HEK293 (cell line): ENCODE measurements at regions not wholly inside any gene's neighbourhood (a gene's known extent, or its start where the extent isn't known, plus 50 kb on each side); places are given as distances from the start of the nearest gene placed in this dataset.

Experiments
- CTCF ChIA-PET: fragments of 350-600 bp; formaldehyde crosslinking; extraction: SDS; loops from one replicate; lab custom pipeline; 2021; ENCODE audit warnings: antibody characterized with exemption; lab: Yijun Ruan, JAX
- POLR2A ChIA-PET: fragments of 300-600 bp; formaldehyde crosslinking; extraction: SDS; loops from one replicate; lab custom pipeline; 2020; ENCODE audit warnings: antibody characterized with exemption, inconsistent platforms; lab: Yijun Ruan, JAX
- H3K27ac ChIP-seq: fragments of 200-500 bp; sonication (Bioruptor generic); 2 replicates; pipeline ENCODE4 v1.5.1; 2014; ENCODE audit warnings: low read depth, low read length, control low read depth, inconsistent platforms; ENCODE audit errors: extremely low read depth
- H3K36me3 ChIP-seq, 2 experiments: fragments of 200-500 bp in 1 of 2; sonication (Bioruptor generic) in 1 of 2; 1 replicate in 1 of 2; 2 replicates in 1 of 2; pipeline ENCODE4 v1.5.1; 2014 to 2017; ENCODE audit warnings: inconsistent platforms in 2 of 2, low read length in 2 of 2; ENCODE audit not compliant: control insufficient read depth in 2 of 2, insufficient read depth in 1 of 2
- H3K4me1 ChIP-seq: fragments of 200-500 bp; sonication (Bioruptor generic); 2 replicates; pipeline ENCODE4 v1.5.1; 2014; ENCODE audit warnings: mild to moderate bottlenecking, low read length, inconsistent platforms; ENCODE audit not compliant: control insufficient read depth, insufficient read depth
- H3K4me3 ChIP-seq: 2 replicates; pipeline ENCODE4 v1.5.1; 2011; ENCODE audit warnings: low read depth, mild to moderate bottlenecking, control low read depth, low read length, moderate library complexity
- H3K9me3 ChIP-seq: fragments of 200-500 bp; sonication (Bioruptor generic); 2 replicates; pipeline ENCODE4 v1.5.1; 2014; ENCODE audit warnings: low read depth, low read length, inconsistent platforms; ENCODE audit not compliant: control insufficient read depth, insufficient read depth
- BCL6B ChIP-seq: fragments of 450-650 bp; formaldehyde crosslinking; IDR thresholded peaks from 2 replicates; pipeline ENCODE4 v1.5.1; 2017; ENCODE audit warnings: missing biosample characterization, missing genetic modification characterization
- GFI1B ChIP-seq: fragments of 450-650 bp; formaldehyde crosslinking; IDR thresholded peaks from 2 replicates; pipeline ENCODE4 v1.5.1; 2016; ENCODE audit warnings: missing biosample characterization, missing genetic modification characterization
- GLI2 ChIP-seq: fragments of 450-650 bp; formaldehyde crosslinking; IDR thresholded peaks from 2 replicates; pipeline ENCODE4; 2017; ENCODE audit warnings: missing biosample characterization, missing genetic modification characterization, low read depth, borderline replicate concordance
- GLIS2 ChIP-seq: fragments of 450-650 bp; formaldehyde crosslinking; IDR thresholded peaks from 2 replicates; pipeline ENCODE4 v1.5.1; 2016; ENCODE audit warnings: missing biosample characterization, missing genetic modification characterization
- HOXA7 ChIP-seq: sonication (generic); formaldehyde crosslinking; IDR thresholded peaks from 2 replicates; pipeline ENCODE4 v1.8.1; 2022; ENCODE audit warnings: missing genetic modification reagents, borderline replicate concordance
- KLF16 ChIP-seq: fragments of 450-650 bp; formaldehyde crosslinking; IDR thresholded peaks from 2 replicates; pipeline ENCODE4 v1.5.1; 2017; ENCODE audit warnings: missing biosample characterization, missing genetic modification characterization
- KLF7 ChIP-seq: fragments of 450-650 bp; formaldehyde crosslinking; IDR thresholded peaks from 2 replicates; pipeline ENCODE4 v1.5.1; 2016; ENCODE audit warnings: missing biosample characterization, missing genetic modification characterization, borderline replicate concordance
- SCRT1 ChIP-seq: fragments of 450-650 bp; formaldehyde crosslinking; IDR thresholded peaks from 2 replicates; pipeline ENCODE4 v1.5.1; 2016; ENCODE audit warnings: missing biosample characterization, missing genetic modification characterization, borderline replicate concordance
- SETDB1 ChIP-seq: IDR thresholded peaks from one replicate; pipeline ENCODE4 v1.6.1; 2017; ENCODE audit warnings: mild to moderate bottlenecking, low read length, moderate library complexity, mixed read lengths; ENCODE audit not compliant: insufficient read length
- TSHZ1 ChIP-seq: fragments of 450-650 bp; formaldehyde crosslinking; IDR thresholded peaks from 2 replicates; pipeline ENCODE4 v1.5.1; 2016; ENCODE audit warnings: missing biosample characterization, missing genetic modification characterization, borderline replicate concordance
- ZBTB7A ChIP-seq: fragments of 450-650 bp; formaldehyde crosslinking; IDR thresholded peaks from 2 replicates; pipeline ENCODE4 v1.5.1; 2016; ENCODE audit warnings: low read depth, missing biosample characterization, missing genetic modification characterization
- ZFP41 ChIP-seq: fragments of 450-650 bp; formaldehyde crosslinking; IDR thresholded peaks from 2 replicates; pipeline ENCODE4 v1.5.1; 2016; ENCODE audit warnings: missing biosample characterization, missing genetic modification characterization, borderline replicate concordance
- ZNF112 ChIP-seq: fragments of 450-650 bp; formaldehyde crosslinking; IDR thresholded peaks from 2 replicates; pipeline ENCODE4 v1.5.0; 2017; ENCODE audit warnings: missing biosample characterization, missing genetic modification characterization
- ZNF169 ChIP-seq: fragments of 450-650 bp; formaldehyde crosslinking; IDR thresholded peaks from 2 replicates; pipeline ENCODE4 v1.5.1; 2016; ENCODE audit warnings: missing biosample characterization, missing genetic modification characterization
- ZNF184 ChIP-seq: fragments of 450-650 bp; IDR thresholded peaks from 2 replicates; pipeline ENCODE4 v1.5.1; 2018; ENCODE audit warnings: missing biosample characterization, mild to moderate bottlenecking, missing genetic modification characterization
- ZNF214 ChIP-seq: fragments of 450-650 bp; formaldehyde crosslinking; IDR thresholded peaks from 2 replicates; pipeline ENCODE4 v1.5.1; 2017; ENCODE audit warnings: missing biosample characterization, mild to moderate bottlenecking, missing genetic modification characterization, borderline replicate concordance
- ZNF266 ChIP-seq: fragments of 450-650 bp; formaldehyde crosslinking; IDR thresholded peaks from 2 replicates; pipeline ENCODE4 v1.5.1; 2016; ENCODE audit warnings: missing biosample characterization, missing genetic modification characterization, low read depth
- ZNF274 ChIP-seq, 2 experiments: fragments of 200-500 bp in 1 of 2; fragments of 450-650 bp in 1 of 2; sonication (Bioruptor generic) in 1 of 2; formaldehyde crosslinking in 1 of 2; IDR thresholded peaks; 2 replicates each; pipeline versions ENCODE4 v1.5.1 to v1.6.1; 2014 to 2016; ENCODE audit warnings: borderline replicate concordance in 1 of 2, inconsistent platforms in 1 of 2, low read length in 1 of 2, missing biosample characterization in 1 of 2, missing genetic modification characterization in 1 of 2
- ZNF292 ChIP-seq: fragments of 450-650 bp; formaldehyde crosslinking; IDR thresholded peaks from 2 replicates; pipeline ENCODE4 v1.5.1; 2016; ENCODE audit warnings: low read depth, missing biosample characterization, missing genetic modification characterization, borderline replicate concordance
- ZNF341 ChIP-seq: fragments of 450-650 bp; formaldehyde crosslinking; IDR thresholded peaks from 2 replicates; pipeline ENCODE4; 2016; ENCODE audit warnings: low read depth, missing biosample characterization, missing genetic modification characterization
- ZNF366 ChIP-seq: fragments of 450-650 bp; formaldehyde crosslinking; conservative IDR thresholded peaks from 2 replicates; pipeline ENCODE4 v1.5.1; 2016; ENCODE audit warnings: missing biosample characterization, missing genetic modification characterization
- ZNF473 ChIP-seq: fragments of 450-650 bp; formaldehyde crosslinking; IDR thresholded peaks from 2 replicates; pipeline ENCODE4 v1.5.1; 2017; ENCODE audit warnings: missing biosample characterization, missing genetic modification characterization
- ZNF510 ChIP-seq: fragments of 450-650 bp; formaldehyde crosslinking; IDR thresholded peaks from 2 replicates; pipeline ENCODE4 v1.5.1; 2018; ENCODE audit warnings: mild to moderate bottlenecking, missing genetic modification characterization, missing biosample characterization; ENCODE audit not compliant: insufficient replicate concordance
- ZNF529 ChIP-seq: fragments of 450-650 bp; formaldehyde crosslinking; IDR thresholded peaks from 2 replicates; pipeline ENCODE4 v1.5.1; 2017; ENCODE audit warnings: missing genetic modification characterization, missing biosample characterization; ENCODE audit not compliant: insufficient replicate concordance
- ZNF585B ChIP-seq: fragments of 450-650 bp; formaldehyde crosslinking; IDR thresholded peaks from 2 replicates; pipeline ENCODE4 v1.5.1; 2016; ENCODE audit warnings: missing biosample characterization, missing genetic modification characterization
- ZNF701 ChIP-seq: fragments of 450-650 bp; formaldehyde crosslinking; IDR thresholded peaks from 2 replicates; pipeline ENCODE4 v1.5.1; 2016; ENCODE audit warnings: missing biosample characterization, missing genetic modification characterization
- ZSCAN18 ChIP-seq: fragments of 450-650 bp; formaldehyde crosslinking; IDR thresholded peaks from 2 replicates; pipeline ENCODE4 v1.5.1; 2016; ENCODE audit warnings: missing biosample characterization, missing genetic modification characterization

GRCh38 chr2:200013906-200014305, 58.5 kb downstream of the MAIP1 start:
- H3K36me3 ChIP-seq: no peaks in the 10 kb centered on the region
- POLR2A ChIA-PET: no interaction called here
- CTCF ChIA-PET: interaction anchor here (0.6 kb wide), 1 partner anchor 10 kb away, joined by 4 read pairs; no protein-coding TSS in a partner anchor
- H3K4me1 ChIP-seq: no peaks in the 10 kb centered on the region
- no peaks in the 10 kb centered on the region for H3K9me3 ChIP-seq
- H3K27ac ChIP-seq: no peak overlapping the region
- TF ChIP-seq BCL6B (tag by site-specific recombination): no peak
- TF ChIP-seq ZNF266 (tag by site-specific recombination): no peak
- no peak for TF ChIP-seq ZNF214 (tag by site-specific recombination)
- TF ChIP-seq ZNF473 (tag by site-specific recombination): no peak
- TF ChIP-seq GLI2 (tag by site-specific recombination): no peak
- no peak for TF ChIP-seq ZNF341 (tag by site-specific recombination)
- TF ChIP-seq KLF16 (tag by site-specific recombination): no peak
- no peak for TF ChIP-seq ZNF169 (tag by site-specific recombination)
- TF ChIP-seq ZNF510 (tag by site-specific recombination): no peak
- TF ChIP-seq TSHZ1 (tag by site-specific recombination): no peak
- TF ChIP-seq ZNF274 (IDR thresholded peaks at IDR 0.05; ENCODE audit: low read length): no peak
- no peak for TF ChIP-seq ZNF274 (tag by site-specific recombination; IDR thresholded peaks at IDR 0.05; ENCODE audit: borderline replicate concordance)
- TF ChIP-seq ZSCAN18 (tag by site-specific recombination): no peak
- TF ChIP-seq ZNF366 (tag by site-specific recombination): no peak
- TF ChIP-seq ZNF112 (tag by site-specific recombination): no peak
- no peak overlapping the region for H3K4me3 ChIP-seq

DNA sequence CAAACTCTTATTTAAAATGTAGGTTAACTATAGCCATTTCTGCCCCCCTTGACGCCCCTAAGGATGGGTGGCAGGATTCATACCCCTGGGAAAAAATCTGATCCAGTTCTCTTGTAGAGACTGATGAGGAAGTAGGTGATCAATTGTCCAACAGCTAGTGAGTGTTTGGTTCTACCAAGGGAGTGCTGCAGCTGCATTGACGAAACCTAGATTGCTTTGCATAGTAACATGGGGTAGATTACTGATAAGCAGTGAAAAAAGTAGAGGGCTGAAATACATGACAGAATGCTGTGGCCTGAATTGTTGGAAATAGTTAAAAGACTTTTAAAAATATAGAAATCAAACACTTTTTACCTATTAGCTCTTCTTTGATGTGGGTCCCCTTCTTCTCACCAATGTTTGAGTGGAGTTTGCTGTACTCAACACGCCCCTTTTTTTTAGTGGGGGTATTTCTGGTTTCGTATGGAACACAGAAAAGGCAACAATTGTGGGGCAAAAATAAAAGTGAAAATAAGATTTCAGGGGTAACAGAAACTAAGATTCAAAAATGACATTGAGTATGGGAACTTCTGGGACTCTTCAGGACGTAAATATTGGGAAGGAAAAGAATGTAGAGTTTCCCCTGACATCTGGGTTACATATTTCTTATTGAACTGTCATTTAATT, 66.2 kb downstream of the MAIP1 start:
- no peaks in the 10 kb centered on the region for H3K36me3 ChIP-seq
- TF ChIP-seq ZFP41 (tag by site-specific recombination) (no peak), ZNF529 (tag by site-specific recombination) (no peak), ZNF585B (tag by site-specific recombination) (no peak), ZBTB7A (tag by site-specific recombination) (no peak), ZNF184 (tag by site-specific recombination) (no peak), ZNF292 (tag by site-specific recombination) (no peak), GLIS2 (no peak), HOXA7 (no peak), ZNF701 (no peak), KLF7 (tag by site-specific recombination) (no peak), SETDB1 (no peak), GFI1B (tag by site-specific recombination) (no peak), SCRT1 (tag by site-specific recombination) (no peak)
- CTCF ChIA-PET: interaction anchor here (0.7 kb wide), 3 partner anchors 71 to 460 kb away, joined by 3 to 5 read pairs (median 3); no protein-coding TSS in a partner anchor
- no peak overlapping the region for H3K4me3 ChIP-seq
- POLR2A ChIA-PET: no interaction called here
- H3K9me3 ChIP-seq: no peaks in the 10 kb centered on the region
- no peak overlapping the region for H3K27ac ChIP-seq
- no peaks in the 10 kb centered on the region for H3K4me1 ChIP-seq
